GM21723 (cell line): ENCODE measurements at regions not wholly inside any gene's neighbourhood (a gene's known extent, or its start where the extent isn't known, plus 50 kb on each side); places are given as distances from the start of the nearest gene placed in this dataset.

ENCODE experiments used
- ATAC-seq: cut with Tn5 transposase; IDR thresholded peaks from one replicate; pipeline ENCODE4 v1.9.1; 2021; ENCODE audit warnings: mild to moderate bottlenecking, moderate library complexity; ENCODE audit not compliant: unreplicated experiment

DNA sequence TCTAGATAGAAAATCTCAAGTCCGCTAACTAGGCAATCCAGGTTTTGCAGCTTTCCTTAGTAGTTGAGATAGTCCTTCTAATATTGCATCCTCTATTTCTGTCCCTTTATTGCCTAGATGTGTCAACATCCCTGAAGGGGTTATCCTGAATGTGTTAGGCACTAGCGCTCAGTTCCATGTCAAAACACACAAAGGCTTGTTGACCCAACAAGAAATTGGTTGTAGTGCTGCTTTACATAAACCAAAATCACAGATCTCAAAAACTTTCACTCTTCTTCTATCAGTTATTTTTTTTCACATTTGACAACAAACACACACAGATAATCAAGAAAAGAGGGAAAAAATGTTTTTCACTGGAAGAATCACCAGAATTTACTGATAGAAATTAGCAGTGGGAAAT, 51.4 kb upstream of the SOX2 start:
- no peak for ATAC-seq

DNA sequence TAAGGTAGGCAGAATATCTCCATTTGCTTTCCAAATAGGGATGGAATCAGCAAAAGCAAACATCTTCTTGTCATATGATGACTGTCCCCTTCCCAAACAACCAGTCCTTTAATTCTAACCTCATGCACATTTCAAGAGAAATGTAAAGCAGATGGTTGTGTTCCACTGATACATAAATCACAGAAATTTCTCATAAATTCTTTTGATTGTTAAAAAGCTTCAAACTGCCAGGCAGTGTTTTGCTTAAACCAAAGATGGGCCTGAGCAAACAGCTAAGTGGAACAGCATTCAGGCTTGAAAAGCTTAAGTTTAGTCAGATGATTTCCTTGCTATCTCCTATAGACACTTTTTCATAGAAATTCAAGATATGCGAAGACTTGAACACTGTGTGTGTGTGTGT, 74.3 kb upstream of the SOX2 start:
- ATAC-seq, result no peak

DNA sequence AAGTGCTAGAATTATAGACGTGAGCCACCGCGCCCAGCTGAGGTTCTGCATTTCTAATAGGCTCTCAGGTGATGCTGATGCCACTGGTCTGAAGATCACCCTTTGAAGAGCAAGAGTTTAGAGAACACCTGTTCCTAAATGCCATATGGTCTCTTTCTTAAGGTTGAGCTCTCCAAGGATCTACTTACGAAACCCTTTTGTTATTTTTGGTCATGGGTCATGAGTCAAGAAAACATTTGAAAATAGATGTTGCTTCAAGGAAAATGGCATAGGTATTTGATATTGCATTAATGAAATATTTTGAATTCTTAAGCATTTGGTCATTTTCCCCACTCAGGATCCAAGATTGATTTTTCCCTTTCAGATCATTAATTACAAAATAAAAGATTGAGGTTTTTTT, 74.7 kb upstream of the SOX2 start:
- no peak for ATAC-seq

DNA sequence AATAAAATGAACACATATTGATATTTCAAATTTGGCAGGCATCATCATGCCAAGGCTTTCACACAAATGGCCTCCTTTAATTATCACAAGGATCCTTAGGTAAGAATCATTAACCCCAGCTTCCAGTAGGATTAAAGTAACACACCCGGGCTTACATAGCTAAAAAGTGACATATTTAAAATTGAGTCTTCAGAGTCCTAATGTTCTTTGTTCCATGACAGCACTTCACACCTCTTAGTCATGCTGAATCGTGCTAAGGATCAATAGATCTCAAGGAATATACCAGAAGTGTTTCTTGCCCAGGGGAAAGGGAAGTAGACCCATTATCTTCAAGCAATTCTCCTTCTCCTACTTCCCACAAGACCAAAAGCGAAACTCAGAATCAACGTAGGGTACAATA, 76.6 kb upstream of the SOX2 start:
- ATAC-seq, result no peak

DNA sequence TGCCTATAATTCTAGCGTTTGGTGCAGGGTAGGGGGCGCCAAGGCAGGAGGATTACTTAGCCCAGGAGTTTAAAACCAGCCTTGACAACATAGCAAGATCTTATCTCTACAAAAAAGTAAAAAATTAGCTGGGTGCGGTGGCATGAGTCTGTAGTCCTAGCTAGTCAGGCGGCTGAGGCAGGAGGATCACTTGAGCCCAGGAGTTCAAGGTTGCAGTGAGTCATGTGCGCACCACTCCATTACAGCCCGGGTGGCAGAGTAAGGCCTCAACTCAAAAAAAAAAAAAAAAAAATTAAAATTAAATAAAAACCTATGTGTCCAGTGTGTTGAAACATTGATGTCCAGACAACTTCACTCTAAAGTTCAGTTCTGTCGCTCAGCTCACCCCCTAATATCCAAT, 78.2 kb upstream of the SOX2 start:
- no peak for ATAC-seq

DNA sequence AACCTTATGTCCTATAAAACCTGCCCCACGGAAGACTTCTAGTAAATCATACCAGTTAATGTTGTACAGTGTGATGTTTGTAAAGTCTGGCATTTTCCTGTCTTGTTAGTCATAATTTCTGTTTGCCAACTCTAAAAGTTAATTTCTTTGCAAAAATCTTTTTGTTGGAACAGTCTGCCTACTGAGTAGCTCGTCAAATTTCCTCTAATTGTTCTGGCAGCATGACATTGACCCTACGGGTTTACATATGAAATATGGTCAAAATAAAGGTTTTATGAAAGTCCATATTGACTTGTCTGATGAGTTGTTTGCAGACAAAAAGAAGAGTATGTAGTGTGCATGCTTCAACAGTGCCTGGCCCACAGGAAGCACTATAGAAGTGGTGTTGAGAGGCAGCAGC, 79.8 kb upstream of the SOX2 start:
- no peak for ATAC-seq

DNA sequence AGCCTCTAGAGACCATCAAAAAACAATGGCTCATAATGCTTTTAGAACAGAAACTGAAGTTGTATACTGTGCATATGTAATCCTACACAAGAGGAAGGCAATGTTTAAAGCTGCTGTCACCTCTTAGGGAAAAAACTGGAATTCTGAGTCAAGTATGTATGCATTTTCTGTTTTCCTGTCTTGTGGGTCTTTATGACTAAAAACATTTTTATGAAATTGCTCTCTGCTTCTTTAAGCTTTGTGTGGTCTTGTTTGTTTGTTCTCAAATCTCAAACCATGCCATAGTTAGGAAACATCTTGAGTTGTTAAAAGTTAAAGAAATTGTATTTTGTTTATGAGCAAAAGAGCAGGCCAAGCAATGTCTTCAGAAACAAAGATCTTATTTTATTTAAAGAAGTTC, 80.9 kb upstream of the SOX2 start:
- ATAC-seq, result no peak

DNA sequence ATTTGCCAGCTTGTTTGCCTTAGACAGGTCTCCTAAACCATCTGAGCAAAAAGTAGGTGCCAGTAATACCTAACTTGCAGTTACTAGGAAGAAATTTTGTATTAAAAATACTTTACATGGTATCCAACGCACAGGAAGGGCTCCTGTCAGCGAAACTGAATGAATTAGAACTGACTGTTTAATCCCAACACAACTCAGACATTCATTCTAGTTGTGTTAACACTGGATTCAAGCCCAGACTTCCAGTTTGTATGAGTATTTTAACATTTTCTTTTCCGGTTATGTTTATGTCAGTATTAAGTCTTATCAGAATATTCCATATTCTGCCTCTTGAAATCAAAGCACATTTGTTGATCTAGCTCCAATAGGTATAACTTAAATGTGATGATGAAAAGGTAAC, 82.0 kb upstream of the SOX2 start:
- no peak for ATAC-seq

DNA sequence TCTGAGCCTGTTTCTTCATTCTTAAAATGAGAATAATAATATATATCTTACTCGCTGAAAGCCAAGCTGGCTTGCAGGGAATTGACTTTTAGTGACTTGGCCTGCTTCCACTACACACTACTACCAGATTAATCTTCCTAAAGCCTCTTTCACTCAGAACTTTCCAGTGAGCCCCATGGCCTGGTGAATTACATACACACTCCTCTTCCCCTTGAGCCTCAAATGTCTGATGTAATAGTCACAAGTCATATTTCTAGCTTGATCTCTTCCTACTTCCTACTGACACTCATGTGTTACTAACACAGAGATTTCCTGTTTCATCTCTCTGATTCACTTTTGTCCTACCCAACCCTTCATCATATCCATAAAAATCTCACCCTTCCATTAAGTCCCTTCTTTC, 82.7 kb upstream of the SOX2 start:
- no peak for ATAC-seq

DNA sequence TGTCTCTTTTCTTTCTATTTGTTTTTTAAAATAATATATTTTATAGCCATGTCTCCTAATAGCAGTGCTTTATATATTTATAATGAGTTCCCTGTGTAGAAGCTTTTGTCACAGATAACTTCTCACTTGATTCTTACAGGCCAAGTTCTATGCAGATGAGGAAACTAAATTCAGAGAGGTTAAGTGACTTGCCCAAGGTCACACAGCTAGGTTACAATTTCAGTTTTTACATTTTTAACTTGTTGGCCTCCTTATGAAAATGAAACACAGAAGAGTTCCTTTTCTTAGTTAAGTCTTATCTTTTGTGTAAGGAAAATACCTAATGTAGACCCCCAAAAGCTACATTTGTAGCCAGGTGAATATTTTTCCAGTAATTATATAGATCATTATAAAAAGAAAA, 83.3 kb upstream of the SOX2 start:
- ATAC-seq, result no peak

DNA sequence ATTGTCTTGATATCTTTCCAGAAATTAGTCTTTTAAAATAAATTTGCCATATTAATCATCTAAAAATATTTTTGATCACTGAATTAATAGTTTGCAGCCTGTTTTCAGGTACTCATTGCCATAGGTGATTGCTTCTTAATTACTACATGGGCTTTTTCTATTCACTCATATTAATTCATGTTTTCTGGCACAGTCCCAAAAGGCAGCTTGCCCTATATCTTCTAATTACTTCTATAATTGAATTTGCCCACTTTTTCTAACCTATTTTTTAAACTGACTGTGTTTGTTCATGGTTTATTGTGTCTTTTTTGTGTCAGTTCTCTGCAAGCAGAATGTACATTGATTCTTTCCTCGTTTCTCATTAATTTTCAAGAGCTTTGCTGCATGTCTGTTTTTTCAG, 85.7 kb upstream of the SOX2 start:
- no peak for ATAC-seq

DNA sequence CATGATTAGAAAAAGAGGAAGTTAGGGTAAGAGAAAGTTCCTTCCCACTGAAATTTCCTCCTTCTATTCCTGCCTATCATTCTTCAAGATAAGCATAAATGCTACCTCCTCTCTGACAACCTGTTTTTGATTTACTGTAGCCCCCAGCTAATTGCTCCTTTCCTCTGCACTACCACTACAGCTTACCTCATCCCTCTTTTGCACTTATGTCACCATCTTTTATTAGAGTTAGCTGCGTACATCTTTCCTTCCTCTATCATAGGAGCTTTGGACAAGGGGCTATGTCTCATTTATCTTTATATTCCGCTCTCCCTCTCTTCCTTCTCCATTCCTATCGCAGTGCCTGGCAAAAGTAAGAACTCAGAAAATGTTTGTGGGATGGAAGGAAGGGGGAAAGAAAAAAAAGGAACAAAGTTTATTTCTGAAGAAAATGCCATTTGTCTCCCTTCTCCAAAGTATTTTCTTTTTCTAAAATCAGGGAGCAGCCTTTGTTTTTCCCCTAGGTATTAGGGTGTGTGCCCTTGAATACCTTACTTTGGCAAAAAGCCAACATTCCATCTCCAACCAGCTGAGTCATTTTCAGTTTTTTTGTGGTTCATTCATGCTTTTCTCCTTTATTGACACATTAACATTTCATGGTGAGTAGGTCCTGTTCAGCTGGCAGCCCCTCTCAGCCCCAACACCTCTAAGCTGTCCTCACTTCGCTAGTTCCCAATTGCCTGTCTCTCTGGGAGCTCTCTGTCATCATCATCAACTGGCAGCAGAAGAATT, 87.6 kb upstream of the SOX2 start:
- no peak for ATAC-seq

DNA sequence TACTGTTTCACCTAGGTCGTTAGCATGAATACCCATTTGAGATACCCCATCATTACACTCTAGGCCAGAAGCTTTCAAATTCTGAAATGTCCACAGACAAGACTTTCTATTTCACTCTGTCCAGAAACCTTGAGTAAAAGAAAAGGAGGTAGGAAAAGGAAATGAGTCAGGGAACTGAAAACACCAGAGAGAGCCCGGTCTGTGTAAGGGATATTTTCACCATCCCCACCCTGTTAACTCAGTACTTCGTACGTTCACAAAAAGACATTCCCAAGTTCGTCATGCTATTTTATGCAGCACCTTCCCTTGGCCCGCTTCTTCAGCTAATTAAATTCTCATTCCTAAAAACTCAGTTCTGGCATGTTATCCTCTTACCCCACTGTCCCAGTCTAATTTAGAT, 89.4 kb upstream of the SOX2 start:
- no peak for ATAC-seq

DNA sequence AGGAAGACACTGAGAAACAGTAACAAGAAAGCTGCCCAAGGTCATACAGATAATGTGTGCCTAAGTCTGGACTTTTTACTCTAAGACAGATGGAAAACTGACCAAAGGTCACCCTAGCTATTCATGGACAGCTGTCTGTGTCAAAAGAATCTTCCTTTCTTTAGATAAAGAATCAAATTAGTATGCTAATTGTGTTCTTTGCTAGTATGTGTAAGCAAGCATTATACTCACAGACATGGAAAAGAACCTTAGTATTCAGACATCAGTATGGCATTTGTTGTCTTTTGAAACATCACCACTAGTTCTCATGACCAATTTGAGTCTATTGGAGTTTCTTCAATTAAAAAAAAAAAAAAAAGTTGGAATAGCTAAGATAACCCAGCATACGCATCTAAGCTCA, 91.8 kb upstream of the SOX2 start:
- ATAC-seq, result no peak

DNA sequence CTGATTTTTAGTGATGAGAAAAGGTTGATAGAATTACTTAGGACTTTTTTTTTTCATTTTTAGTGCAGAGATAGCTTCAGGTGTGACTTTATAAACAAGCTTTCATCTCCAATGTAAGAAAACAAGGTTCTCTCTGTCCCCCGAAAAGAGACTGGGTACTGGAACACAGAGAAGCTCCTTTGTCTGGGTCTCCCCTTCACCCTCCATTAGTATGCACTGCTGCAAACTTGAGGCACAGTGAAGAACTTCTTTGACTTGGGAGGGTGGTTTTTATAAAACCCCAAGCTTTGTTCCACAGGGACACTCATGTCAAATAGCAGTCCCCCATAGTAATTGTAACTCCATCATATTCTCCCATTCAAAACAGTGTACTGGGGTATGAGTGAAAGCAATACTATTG, 93.5 kb upstream of the SOX2 start:
- no peak for ATAC-seq

DNA sequence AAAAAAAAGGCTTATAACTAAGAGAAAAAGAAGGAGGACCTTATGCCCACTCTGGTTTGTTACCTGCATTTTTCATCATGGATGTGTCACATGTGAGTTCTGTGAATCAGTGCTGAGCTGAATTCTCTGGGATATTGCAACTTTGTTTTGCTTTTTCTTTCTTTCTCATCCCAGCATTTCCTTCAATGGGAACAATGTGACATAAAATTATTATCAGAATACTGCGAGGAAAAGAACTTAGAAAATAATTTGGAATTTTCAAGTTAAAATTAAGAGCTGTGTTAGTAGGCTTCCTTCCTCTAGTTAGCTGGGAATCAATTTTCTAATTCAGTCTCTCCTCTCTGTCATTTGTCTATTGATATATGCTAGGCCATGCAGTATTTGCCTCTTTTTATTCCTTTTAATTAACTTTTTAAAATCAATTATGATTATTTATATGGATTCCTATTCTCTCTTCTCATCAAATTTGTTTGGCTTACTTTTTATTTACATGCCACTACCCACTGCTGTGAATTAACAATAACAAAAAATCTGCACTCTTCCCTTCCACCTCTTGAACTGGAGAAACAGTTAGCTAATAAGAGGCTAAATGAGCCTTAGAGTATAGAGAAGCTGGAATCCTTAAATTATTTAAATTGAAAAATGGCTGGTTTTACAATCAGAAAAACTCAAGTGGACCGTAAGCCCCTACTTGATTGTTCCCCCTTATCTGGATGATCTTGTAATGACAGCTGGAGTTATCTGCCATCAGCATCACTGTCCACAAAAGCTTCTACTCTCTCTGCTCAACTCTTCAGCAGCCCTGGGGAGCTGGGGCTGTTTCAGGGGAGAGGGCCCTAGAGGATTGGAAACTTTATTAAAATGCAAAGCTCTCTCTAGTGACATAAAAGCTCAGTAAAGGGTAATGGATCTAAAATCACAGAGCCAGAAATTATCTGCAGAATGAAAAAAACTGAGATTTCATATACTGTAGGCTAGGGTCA, 95.3 kb upstream of the SOX2 start:
- ATAC-seq, result no peak

DNA sequence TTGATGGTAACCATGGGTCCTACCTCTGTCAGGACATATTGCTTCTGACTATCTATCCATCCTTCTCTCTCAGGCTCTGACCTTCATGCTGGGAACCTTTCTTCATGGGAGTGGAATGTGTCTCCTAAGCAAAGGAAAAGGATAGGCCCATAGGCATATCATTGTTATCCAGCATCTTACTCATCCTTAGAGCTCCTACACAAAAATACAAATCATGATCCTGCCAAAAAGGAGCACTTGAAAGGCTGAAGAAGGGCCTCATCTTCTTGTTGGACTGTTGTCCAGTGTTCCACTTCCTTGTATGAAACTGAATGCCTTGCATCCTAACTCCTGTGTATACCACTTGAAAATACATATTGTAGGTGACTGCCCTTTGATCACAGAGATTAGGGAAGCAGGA, 96.1 kb upstream of the SOX2 start:
- ATAC-seq, result no peak

DNA sequence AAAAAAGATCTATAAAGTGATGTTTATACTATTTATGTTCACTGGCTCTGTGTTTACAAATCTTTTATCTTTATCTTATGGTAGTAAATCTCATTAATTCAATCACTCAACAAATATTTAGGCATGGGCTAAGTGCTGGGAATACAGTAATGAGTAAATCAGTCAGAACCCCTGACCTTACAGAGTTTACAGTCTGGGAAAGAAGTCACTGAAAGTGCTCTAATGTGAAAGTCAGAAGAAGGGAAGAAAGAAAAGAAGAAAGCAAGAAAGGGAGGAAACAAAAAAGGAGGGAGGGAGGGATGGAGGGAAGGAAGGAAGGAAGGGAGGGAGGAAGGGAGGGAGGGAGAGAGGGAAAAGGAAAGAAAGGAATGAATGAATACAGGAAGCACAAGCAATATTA, 96.8 kb upstream of the SOX2 start:
- ATAC-seq, result no peak

DNA sequence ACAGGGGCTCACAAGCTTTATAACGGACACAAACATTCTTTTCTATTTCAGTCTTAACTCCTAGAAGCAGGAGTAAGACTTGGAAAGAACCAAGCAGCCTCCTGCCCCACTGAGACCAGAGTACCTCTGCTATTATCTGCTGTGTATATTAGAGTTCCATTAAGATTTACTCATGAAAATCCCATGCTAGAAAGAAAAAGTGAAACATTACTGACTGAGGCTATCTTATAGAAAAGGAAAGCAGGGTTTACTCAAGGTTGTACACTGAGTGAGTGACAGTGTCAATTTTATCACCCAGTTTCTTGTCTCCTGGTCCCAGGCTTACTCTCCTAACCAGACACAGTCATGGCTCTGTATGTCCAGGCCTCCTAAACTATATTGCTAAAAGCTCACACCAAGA, 97.9 kb upstream of the SOX2 start:
- ATAC-seq, result no peak

DNA sequence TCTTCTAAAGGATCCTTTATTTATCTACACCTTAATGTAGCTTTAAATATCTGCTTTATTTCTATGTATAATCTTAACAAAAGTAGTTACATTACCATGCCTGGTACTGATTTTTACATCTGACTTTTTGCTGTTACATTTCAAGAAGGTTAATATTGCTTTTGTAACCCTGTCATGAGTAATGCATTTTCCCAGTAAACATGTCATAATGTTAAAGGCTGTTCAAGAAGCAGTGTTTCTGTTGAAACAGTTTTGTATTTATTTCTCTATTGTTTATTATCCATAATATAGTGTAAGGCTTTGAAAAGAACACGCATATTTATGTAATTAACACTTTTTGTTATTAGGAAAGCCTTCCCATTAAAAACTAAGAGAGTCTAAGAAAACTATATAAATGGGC, 98.5 kb upstream of the SOX2 start:
- ATAC-seq, result no peak

DNA sequence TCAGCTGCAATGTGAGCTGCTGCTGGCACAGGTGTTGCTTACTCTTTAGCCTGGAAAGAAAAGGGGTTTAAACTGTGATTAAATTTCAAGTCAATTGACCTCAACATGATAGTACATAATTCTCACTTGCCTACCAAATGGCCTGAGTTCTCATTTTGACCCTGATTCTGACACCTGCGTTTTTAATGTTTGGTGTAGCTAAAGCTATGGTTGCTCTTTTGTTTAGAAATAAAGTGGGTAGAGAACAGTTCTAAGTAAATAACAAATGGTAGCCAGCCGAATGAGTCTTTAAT, 100.8 kb upstream of the SOX2 start:
- no peak for ATAC-seq
